GM12875 (cell line): ENCODE measurements at regions not wholly inside any gene's neighbourhood (a gene's known extent, or its start where the extent isn't known, plus 50 kb on each side); places are given as distances from the start of the nearest gene placed in this dataset.

ENCODE experiments used
- H3K4me3 ChIP-seq: one replicate; pipeline ENCODE4 v1.5.1; 2011; ENCODE audit warnings: low read depth, low read length, control low read depth
- TF ChIP-seq, protein P1 (sequence below): IDR thresholded peaks from 2 replicates; pipeline ENCODE4 v1.5.1; 2011; ENCODE audit warnings: low read depth, mild to moderate bottlenecking, control low read depth, inconsistent platforms, low read length, moderate library complexity, borderline replicate concordance; ENCODE audit not compliant: insufficient read depth

DNA sequence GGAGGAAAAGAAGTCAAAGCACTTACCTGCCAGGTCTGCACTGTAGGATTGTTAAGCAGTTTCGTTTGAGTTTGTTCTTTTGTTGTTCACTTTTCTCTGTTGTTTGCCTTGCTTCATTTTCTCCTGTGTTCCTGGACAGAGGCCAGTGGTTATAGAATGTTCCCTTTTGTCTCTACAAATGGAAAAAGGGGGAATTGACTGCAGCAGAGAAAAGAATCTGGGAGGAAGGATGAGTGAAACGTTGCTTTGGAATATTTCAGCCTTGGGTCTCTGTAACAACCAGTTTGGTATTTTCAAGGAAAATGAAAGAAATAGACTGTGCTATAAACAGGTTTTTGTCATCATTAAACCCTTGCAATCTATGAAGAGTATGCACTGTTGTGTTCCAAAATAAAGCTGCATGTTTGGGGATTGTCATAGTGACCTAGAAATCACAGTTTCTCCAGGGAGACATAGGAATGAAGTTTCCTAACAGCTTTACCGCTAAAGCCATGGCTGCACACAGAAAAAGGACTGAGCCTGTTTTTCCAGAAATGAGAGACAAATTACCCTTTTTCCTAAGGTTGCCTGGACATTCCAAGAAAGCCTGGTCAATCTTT lies 60.8 kb upstream of the HABP2 start:
- no peak overlapping the region for H3K4me3 ChIP-seq
- TF ChIP-seq, protein P1, sequence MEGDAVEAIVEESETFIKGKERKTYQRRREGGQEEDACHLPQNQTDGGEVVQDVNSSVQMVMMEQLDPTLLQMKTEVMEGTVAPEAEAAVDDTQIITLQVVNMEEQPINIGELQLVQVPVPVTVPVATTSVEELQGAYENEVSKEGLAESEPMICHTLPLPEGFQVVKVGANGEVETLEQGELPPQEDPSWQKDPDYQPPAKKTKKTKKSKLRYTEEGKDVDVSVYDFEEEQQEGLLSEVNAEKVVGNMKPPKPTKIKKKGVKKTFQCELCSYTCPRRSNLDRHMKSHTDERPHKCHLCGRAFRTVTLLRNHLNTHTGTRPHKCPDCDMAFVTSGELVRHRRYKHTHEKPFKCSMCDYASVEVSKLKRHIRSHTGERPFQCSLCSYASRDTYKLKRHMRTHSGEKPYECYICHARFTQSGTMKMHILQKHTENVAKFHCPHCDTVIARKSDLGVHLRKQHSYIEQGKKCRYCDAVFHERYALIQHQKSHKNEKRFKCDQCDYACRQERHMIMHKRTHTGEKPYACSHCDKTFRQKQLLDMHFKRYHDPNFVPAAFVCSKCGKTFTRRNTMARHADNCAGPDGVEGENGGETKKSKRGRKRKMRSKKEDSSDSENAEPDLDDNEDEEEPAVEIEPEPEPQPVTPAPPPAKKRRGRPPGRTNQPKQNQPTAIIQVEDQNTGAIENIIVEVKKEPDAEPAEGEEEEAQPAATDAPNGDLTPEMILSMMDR, result no peak

DNA sequence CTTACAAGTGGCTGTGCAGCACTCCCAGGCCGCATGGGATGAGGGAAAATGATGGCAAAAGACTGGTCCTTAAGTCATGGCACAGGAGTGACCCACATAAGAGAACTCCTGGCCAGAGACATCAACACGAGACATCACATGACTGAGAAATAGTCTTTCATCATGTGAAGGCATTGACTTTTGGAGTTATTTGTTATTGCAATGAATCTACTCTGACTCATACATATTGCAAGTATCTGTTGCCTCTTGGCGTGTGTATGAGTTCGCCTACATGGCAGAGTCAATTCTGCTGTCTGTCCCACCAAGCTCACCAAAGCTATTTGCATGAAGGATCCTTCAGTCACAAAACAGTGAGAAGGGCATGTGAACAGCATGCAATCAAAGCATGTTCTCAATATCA lies 59.7 kb upstream of the HABP2 start:
- TF ChIP-seq, protein P1, result no peak

GRCh38 chr10:113493882-113494301 lies 59.0 kb upstream of the HABP2 start:
- H3K4me3 ChIP-seq, result no peak overlapping the region
- TF ChIP-seq, protein P1, result no peak

More for the DNA sequence above, 59.7 kb upstream of the HABP2 start:
- no peak overlapping the region for H3K4me3 ChIP-seq

DNA sequence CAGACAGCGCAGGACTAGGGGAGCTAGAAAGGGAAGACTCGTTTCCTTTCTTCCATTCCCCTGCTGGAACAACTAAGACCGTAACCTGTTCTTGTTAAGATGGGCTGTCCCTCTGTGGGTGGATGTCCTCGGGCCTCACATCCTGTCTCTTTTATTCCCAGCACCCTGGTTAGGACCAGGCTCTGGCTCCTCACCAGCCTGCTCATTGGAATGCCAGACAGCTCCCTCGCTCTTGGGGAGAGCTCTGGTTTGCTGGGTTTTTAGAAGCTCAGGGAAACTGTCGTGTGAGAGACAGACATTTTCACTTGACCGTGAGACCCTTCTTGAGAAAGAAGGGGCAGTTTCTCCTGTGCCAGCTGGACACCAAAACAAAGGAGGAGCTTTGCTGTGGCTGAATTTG lies 58.1 kb upstream of the HABP2 start:
- no peak overlapping the region for H3K4me3 ChIP-seq
- TF ChIP-seq, protein P1, result no peak

DNA sequence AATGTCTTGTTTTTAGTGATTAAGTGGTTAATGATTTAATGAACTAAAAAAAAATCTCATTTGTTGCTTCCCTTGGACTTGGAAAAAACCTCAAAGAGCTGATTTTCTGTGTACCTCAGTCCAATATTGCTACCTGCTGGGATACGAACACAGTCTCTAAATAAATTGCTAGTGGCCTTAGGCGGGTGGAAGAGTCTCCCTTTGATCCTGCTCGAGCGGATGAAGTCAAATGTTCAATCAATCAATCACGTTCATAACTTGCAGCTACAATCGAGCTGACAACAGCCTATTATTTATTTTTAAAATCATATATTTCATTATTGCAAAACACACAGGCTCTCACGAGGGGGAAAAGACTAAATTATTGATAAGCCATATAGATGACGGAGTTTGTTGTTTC lies 57.3 kb upstream of the HABP2 start:
- no peak overlapping the region for H3K4me3 ChIP-seq
- TF ChIP-seq, protein P1, result no peak

DNA sequence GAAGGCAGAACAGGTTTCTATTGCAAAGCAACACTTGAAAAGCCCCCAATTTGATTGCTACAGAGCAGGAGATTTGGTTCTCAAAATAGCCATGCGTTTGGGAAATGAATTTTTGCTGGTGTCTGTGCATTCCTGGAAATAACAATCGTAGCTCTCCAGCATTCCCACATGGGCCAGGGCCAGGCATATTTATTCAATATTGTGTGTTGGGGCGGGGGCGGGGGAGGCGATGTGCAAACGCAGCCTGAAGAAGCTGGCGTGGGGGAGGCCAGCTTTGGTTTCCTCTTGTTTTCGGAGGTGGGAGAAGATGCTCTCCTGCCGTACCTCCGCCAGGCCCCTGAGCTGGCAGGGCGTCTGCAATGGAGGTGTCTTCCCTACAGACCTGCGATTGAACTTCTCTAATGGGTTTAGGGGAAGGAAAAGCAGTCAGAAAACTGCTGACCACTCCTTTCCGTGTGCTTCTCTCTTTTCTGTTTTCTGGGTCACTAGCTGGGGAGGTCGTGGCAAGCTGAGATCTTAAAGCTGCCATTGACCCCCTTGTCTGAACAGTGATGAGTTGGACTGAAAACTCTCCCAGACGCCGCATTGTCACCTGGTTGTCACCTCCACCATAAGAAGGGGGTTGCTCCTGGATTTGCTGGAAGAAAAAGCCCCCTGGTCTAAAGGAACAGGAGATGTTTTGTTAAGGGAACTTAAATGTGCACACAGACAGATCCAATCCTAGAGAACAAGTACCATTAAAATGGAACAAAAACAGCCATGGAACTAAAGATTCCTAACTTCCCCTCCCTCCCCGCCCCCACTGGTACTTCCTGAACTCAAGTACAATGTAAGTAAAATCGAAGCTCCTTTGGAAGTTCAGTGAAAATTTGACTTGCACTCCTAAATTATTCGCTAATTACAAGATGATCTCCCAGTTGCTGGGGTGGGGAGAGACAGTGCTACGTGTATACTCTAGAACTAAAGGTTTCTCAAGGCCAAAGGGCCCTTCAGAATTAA lies 56.4 kb upstream of the HABP2 start:
- H3K4me3 ChIP-seq, result no peak overlapping the region
- TF ChIP-seq, protein P1, result no peak
